Prostate gland (tissue), 2 donors: ENCODE measurements at regions not wholly inside any gene's neighbourhood (a gene's known extent, or its start where the extent isn't known, plus 50 kb on each side); places are given as distances from the start of the nearest gene placed in this dataset.

Source experiments
- CTCF ChIP-seq, 4 experiments: fragments of 200-600 bp in 2 of 4; fragments of 450-650 bp in 2 of 4; sonication (generic) in 2 of 4; IDR thresholded peaks; 1 replicate in 3 of 4; 2 replicates in 1 of 4; pipeline ENCODE4 v1.5.1; 2016 to 2019; ENCODE audit warnings: antibody characterized with exemption in 4 of 4, mild to moderate bottlenecking in 2 of 4, moderate library complexity in 2 of 4
- POLR2A ChIP-seq: fragments of 450-650 bp; IDR thresholded peaks from one replicate; pipeline ENCODE4 v1.6.1; 2016; ENCODE audit warnings: antibody characterized with exemption, mild to moderate bottlenecking

- TF ChIP-seq CTCF (IDR thresholded peaks at IDR 0.05) (no peak), POLR2A (no peak)
Measured at GRCh38 chr13:99136427-99136954, 64.2 kb upstream of the UBAC2 start.
